Neural progenitor cell (in vitro differentiated cells): ENCODE measurements at regions not wholly inside any gene's neighbourhood (a gene's known extent, or its start where the extent isn't known, plus 50 kb on each side); places are given as distances from the start of the nearest gene placed in this dataset.

Experiments
- DNase-seq: peaks from one replicate; pipeline ENCODE4 v3.0.0-alpha.2; 2016; ENCODE audit warnings: low spot score
- H2AFZ ChIP-seq: fragments of 200-600 bp; sonication (generic); replicated peaks from 2 replicates; pipeline ENCODE4 v1.6.1; 2016; ENCODE audit warnings: antibody characterized with exemption
- H3F3A ChIP-seq: fragments of 200-600 bp; sonication (generic); 2 replicates; pipeline ENCODE4 v1.6.1; 2016; ENCODE audit warnings: antibody characterized with exemption, low read depth
- H3K27ac ChIP-seq: fragments of 200-600 bp; sonication (generic); 2 replicates; pipeline ENCODE4 v1.5.1; 2016; ENCODE audit warnings: mild to moderate bottlenecking
- H3K27me3 ChIP-seq: fragments of 200-600 bp; sonication (generic); 2 replicates; pipeline ENCODE4 v1.6.1; 2016; ENCODE audit warnings: mild to moderate bottlenecking, moderate library complexity
- H3K36me3 ChIP-seq: fragments of 200-600 bp; sonication (generic); 2 replicates; pipeline ENCODE4 v1.5.1; 2016
- H3K4me1 ChIP-seq: fragments of 200-600 bp; sonication (generic); 2 replicates; pipeline ENCODE4 v1.6.1; 2016; ENCODE audit warnings: mixed run types
- H3K4me2 ChIP-seq: fragments of 200-600 bp; sonication (generic); 2 replicates; pipeline ENCODE4 v1.6.1; 2016
- H3K4me3 ChIP-seq: fragments of 200-600 bp; sonication (generic); 2 replicates; pipeline ENCODE4 v1.5.1; 2016
- H3K79me2 ChIP-seq: fragments of 200-600 bp; sonication (generic); 2 replicates; pipeline ENCODE4 v1.6.1; 2016; ENCODE audit warnings: low read depth
- H3K9ac ChIP-seq: fragments of 200-600 bp; sonication (generic); 2 replicates; pipeline ENCODE4 v1.6.1; 2016
- H3K9me3 ChIP-seq: fragments of 200-600 bp; sonication (generic); 2 replicates; pipeline ENCODE4 v1.5.1; 2016; ENCODE audit warnings: low read depth
- H4K20me1 ChIP-seq: fragments of 200-600 bp; sonication (generic); 2 replicates; pipeline ENCODE4 v1.6.1; 2016; ENCODE audit warnings: low read depth
- H3K27ac Mint-ChIP-seq: 3 replicates; pipeline ENCODE4 v1.8.0; 2021; ENCODE audit warnings: mixed read lengths
- H3K27me3 Mint-ChIP-seq: 2 replicates; pipeline ENCODE4 v1.8.0; 2022; ENCODE audit warnings: low read depth, mild to moderate bottlenecking, inconsistent platforms, moderate library complexity, mixed read lengths; ENCODE audit not compliant: insufficient read depth
- H3K36me3 Mint-ChIP-seq: 3 replicates; pipeline ENCODE4 v1.8.0; 2021; ENCODE audit warnings: mixed read lengths
- H3K4me1 Mint-ChIP-seq: 3 replicates; pipeline ENCODE4 v1.8.0; 2021; ENCODE audit warnings: mixed read lengths
- H3K4me3 Mint-ChIP-seq: 3 replicates; pipeline ENCODE4 v1.8.0; 2021; ENCODE audit warnings: mild to moderate bottlenecking, moderate library complexity, mixed read lengths
- H3K9me3 Mint-ChIP-seq: 3 replicates; pipeline ENCODE4 v1.8.0; 2020; ENCODE audit warnings: mixed read lengths
- CTCF ChIP-seq: fragments of 200-600 bp; sonication (generic); IDR thresholded peaks from 2 replicates; pipeline ENCODE4 v1.5.1; 2017; ENCODE audit warnings: antibody characterized with exemption, mild to moderate bottlenecking
- EZH2 ChIP-seq: fragments of 200-600 bp; sonication (generic); IDR thresholded peaks from 2 replicates; pipeline ENCODE4 v1.6.1; 2017; ENCODE audit warnings: antibody characterized with exemption, mild to moderate bottlenecking, moderate library complexity
- EZH2phosphoT487 ChIP-seq: fragments of 200-600 bp; sonication (generic); IDR thresholded peaks from 2 replicates; pipeline ENCODE4 v1.6.1; 2017; ENCODE audit warnings: antibody characterized with exemption

GRCh38 chr12:14156606-14157005 lies 175.2 kb upstream of the GRIN2B start:
- Histone ChIP-seq H2AFZ (no peak overlapping the region), H3K9ac (no peak overlapping the region), H3K27ac (no peak overlapping the region), H3K27me3 (peaks cover 4% of the 10 kb centered on the region), H3K4me1 (no peaks in the 10 kb centered on the region), H4K20me1 (no peaks in the 10 kb centered on the region), H3K9me3 (no peaks in the 10 kb centered on the region), H3K36me3 (no peaks in the 10 kb centered on the region), H3K79me2 (no peaks in the 10 kb centered on the region), H3F3A (no peaks in the 10 kb centered on the region), H3K4me3 (no peak overlapping the region), H3K4me2 (no peak overlapping the region)
- no peak for TF ChIP-seq CTCF
- no peak for TF ChIP-seq EZH2
- no peak for TF ChIP-seq EZH2phosphoT487
- Mint-ChIP-seq H3K36me3 (no peaks in the 10 kb centered on the region), H3K9me3 (no peaks in the 10 kb centered on the region), H3K27ac (no peak overlapping the region), H3K4me3 (no peak overlapping the region), H3K4me1 (peaks cover 12% of the 10 kb centered on the region), H3K27me3 (peaks cover 10% of the 10 kb centered on the region)
- DNase-seq, result no peak

- Histone ChIP-seq H4K20me1 (no peaks in the 10 kb centered on the region), H3K36me3 (no peaks in the 10 kb centered on the region), H3K27ac (no peak overlapping the region), H3K79me2 (no peaks in the 10 kb centered on the region), H3K9me3 (no peaks in the 10 kb centered on the region), H3K4me3 (no peak overlapping the region), H3K9ac (no peak overlapping the region), H2AFZ (no peak overlapping the region), H3F3A (no peaks in the 10 kb centered on the region), H3K4me2 (no peak overlapping the region), H3K27me3 (peaks cover 4% of the 10 kb centered on the region), H3K4me1 (no peaks in the 10 kb centered on the region)
- H3K27ac Mint-ChIP-seq, result no peak overlapping the region
- peaks cover 13% of the 10 kb centered on the region for H3K27me3 Mint-ChIP-seq
- TF ChIP-seq EZH2phosphoT487, result no peak
- no peak for TF ChIP-seq CTCF
- no peak for TF ChIP-seq EZH2
- H3K9me3 Mint-ChIP-seq, result no peaks in the 10 kb centered on the region
- no peaks in the 10 kb centered on the region for H3K36me3 Mint-ChIP-seq
- DNase-seq, result no peak
- peaks cover 6% of the 10 kb centered on the region for H3K4me1 Mint-ChIP-seq
- H3K4me3 Mint-ChIP-seq, result no peak overlapping the region
Observed at GRCh38 chr12:14157088-14157747, 175.8 kb upstream of the GRIN2B start.

- Histone ChIP-seq H4K20me1 (no peaks in the 10 kb centered on the region), H3K36me3 (no peaks in the 10 kb centered on the region), H3K9me3 (no peaks in the 10 kb centered on the region), H3K4me2 (no peak overlapping the region), H3K4me1 (no peaks in the 10 kb centered on the region), H3F3A (no peaks in the 10 kb centered on the region), H3K9ac (no peak overlapping the region), H3K27me3 (no peaks in the 10 kb centered on the region), H3K4me3 (no peak overlapping the region), H2AFZ (no peak overlapping the region), H3K79me2 (no peaks in the 10 kb centered on the region), H3K27ac (no peak overlapping the region)
- TF ChIP-seq CTCF (no peak), EZH2 (no peak), EZH2phosphoT487 (no peak)
- H3K36me3 Mint-ChIP-seq, result no peaks in the 10 kb centered on the region
- no peak for DNase-seq
- H3K27ac Mint-ChIP-seq, result no peak overlapping the region
- no peak overlapping the region for H3K4me3 Mint-ChIP-seq
- peaks cover 8% of the 10 kb centered on the region for H3K27me3 Mint-ChIP-seq
- no peaks in the 10 kb centered on the region for H3K9me3 Mint-ChIP-seq
- peaks cover 6% of the 10 kb centered on the region for H3K4me1 Mint-ChIP-seq
Observed at GRCh38 chr12:14164266-14164665, 182.9 kb upstream of the GRIN2B start.
